GM10248 (cell line): ENCODE measurements at regions not wholly inside any gene's neighbourhood (a gene's known extent, or its start where the extent isn't known, plus 50 kb on each side); places are given as distances from the start of the nearest gene placed in this dataset.

ENCODE experiments used
- CTCF ChIA-PET: fragments of 300-600 bp; sonication (Branson Sonifier 250); formaldehyde crosslinking; extraction: SDS; loops from one replicate; lab custom pipeline; 2021; ENCODE audit warnings: antibody characterized with exemption; lab: Yijun Ruan, JAX
- POLR2A ChIA-PET: fragments of 350-650 bp; sonication (Branson Sonifier 250); formaldehyde crosslinking; extraction: SDS; loops from one replicate; lab custom pipeline; 2020; ENCODE audit warnings: antibody characterized with exemption; lab: Yijun Ruan, JAX
- DNase-seq: peaks from one replicate; pipeline ENCODE4 v3.0.0; 2012; ENCODE audit errors: extremely low spot score
- TF ChIP-seq, protein P1 (sequence below): IDR thresholded peaks from 2 replicates; pipeline ENCODE4 v1.5.1; 2012; ENCODE audit warnings: mild to moderate bottlenecking, low read depth; ENCODE audit errors: extremely low read depth, missing control alignments, control extremely low read depth

DNA sequence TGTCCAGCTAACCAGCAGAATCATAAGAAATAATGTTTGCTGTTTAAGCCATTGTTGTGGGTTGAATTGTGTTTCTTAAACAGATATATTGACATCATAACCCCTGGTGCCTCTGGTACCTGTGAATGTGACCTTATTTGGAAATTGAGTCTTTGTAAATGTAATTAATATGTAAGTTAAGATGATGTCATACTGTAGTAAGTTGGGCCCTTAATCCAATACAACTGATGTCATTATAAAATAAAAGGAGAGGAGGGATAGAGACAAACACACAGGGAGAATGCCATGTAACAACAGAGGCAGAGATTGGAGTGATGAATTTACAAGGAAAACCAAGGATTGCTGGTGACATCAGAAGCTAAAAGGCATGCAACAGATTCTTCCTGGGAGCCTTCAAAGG lies 141.4 kb downstream of the ZIC3 start:
- TF ChIP-seq, protein P1, sequence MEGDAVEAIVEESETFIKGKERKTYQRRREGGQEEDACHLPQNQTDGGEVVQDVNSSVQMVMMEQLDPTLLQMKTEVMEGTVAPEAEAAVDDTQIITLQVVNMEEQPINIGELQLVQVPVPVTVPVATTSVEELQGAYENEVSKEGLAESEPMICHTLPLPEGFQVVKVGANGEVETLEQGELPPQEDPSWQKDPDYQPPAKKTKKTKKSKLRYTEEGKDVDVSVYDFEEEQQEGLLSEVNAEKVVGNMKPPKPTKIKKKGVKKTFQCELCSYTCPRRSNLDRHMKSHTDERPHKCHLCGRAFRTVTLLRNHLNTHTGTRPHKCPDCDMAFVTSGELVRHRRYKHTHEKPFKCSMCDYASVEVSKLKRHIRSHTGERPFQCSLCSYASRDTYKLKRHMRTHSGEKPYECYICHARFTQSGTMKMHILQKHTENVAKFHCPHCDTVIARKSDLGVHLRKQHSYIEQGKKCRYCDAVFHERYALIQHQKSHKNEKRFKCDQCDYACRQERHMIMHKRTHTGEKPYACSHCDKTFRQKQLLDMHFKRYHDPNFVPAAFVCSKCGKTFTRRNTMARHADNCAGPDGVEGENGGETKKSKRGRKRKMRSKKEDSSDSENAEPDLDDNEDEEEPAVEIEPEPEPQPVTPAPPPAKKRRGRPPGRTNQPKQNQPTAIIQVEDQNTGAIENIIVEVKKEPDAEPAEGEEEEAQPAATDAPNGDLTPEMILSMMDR: no peak
- POLR2A ChIA-PET: no interaction called here
- no peak for DNase-seq
- CTCF ChIA-PET: no interaction called here

DNA sequence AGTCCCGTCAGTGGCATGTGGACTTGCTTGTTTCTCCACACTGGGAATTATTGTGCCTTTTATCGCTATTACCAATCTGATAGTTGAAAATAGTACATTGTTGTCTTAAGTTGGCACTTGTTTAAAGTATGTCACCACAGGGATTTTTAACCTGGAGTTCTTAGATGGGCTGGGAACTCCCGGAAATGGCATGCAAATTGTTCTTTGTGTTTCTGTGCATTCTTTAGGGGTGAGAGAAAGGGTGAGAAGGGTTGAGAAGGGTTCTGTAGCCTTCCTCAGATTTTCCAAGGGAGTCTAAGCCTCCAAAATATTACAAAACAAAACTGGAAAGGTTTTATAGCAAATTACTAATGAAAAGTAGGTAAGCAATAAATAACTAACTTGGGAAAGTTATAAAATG lies 176.9 kb downstream of the ZIC3 start:
- CTCF ChIA-PET: no interaction called here
- POLR2A ChIA-PET: no interaction called here
- DNase-seq: no peak
- TF ChIP-seq, protein P1: no peak

DNA sequence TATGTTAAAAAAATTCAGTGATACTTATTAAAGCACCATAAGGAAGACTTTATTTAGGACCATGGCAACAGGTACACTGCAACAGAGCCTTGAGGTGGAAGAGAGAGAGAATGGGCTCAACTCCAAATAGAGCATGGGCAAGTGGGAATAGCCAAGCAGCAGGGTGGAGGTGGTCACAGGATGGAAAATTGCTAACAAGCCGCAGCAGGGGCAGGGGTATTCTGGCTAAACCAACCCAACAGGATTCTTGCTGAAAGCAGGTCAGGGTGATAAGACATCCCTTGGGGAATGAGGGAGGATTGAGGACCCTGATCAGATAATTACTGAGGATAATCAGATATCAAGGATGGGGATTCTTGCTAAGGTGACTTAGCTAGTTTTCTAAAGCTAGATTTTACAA lies 177.5 kb downstream of the ZIC3 start:
- TF ChIP-seq, protein P1: no peak
- ChIA-PET POLR2A (no interaction called here), CTCF (no interaction called here)
- no peak for DNase-seq

- TF ChIP-seq, protein P1: no peak
- CTCF ChIA-PET: no interaction called here
- no peak for DNase-seq
- POLR2A ChIA-PET: no interaction called here
Observed at GRCh38 chrX:137746289-137746688, 180.4 kb downstream of the ZIC3 start.

- no peak for DNase-seq
- ChIA-PET CTCF (interaction anchor here (1.0 kb wide), 1 partner anchor 15 kb away, joined by 4 read pairs; no protein-coding TSS in a partner anchor), POLR2A (no interaction called here)
- TF ChIP-seq, protein P1: no peak
Observed at GRCh38 chrX:137747244-137748043, 181.5 kb downstream of the ZIC3 start.

GRCh38 chrX:137748827-137749226 lies 182.9 kb downstream of the ZIC3 start:
- TF ChIP-seq, protein P1: no peak
- CTCF ChIA-PET: no interaction called here
- POLR2A ChIA-PET: no interaction called here
- DNase-seq: no peak
